Naive B cell (primary cell): ENCODE measurements at regions not wholly inside any gene's neighbourhood (a gene's known extent, or its start where the extent isn't known, plus 50 kb on each side); places are given as distances from the start of the nearest gene placed in this dataset.
A peak's percentile ranks its signal among the peaks of the same experiment; 100 is the strongest.
"Not testable (repeated sequence)": the region's sequence is repeated elsewhere in the genome, so short reads cannot be mapped to it uniquely, and the experiment has no call there.

ENCODE experiments used
- ATAC-seq, 2 donors: fragments of 150-1000 bp; cut with Tn5 transposase; 2 replicates each; pipeline ENCODE4 v1.10.0; 2021; ENCODE audit warnings: low read depth in 2 of 2, mild to moderate bottlenecking in 2 of 2, moderate library complexity in 2 of 2
- DNase-seq: peaks from one replicate; pipeline ENCODE4 v3.0.0; 2022
- H3K27ac Mint-ChIP-seq, 6 donors: one replicate each; pipeline ENCODE4 v1.8.0; 2020 to 2022; ENCODE audit warnings: mild to moderate bottlenecking in 6 of 6, mixed read lengths in 6 of 6, moderate library complexity in 5 of 6, inconsistent platforms in 2 of 6
- H3K27me3 Mint-ChIP-seq, 3 donors: one replicate each; pipeline ENCODE4 v1.8.0; 2021 to 2022; ENCODE audit warnings: mixed read lengths in 3 of 3, mild to moderate bottlenecking in 1 of 3
- H3K36me3 Mint-ChIP-seq, 2 donors: one replicate each; pipeline ENCODE4 v1.8.0; 2020 to 2022; ENCODE audit warnings: mixed read lengths in 2 of 2, inconsistent platforms in 1 of 2, mild to moderate bottlenecking in 1 of 2
- H3K4me1 Mint-ChIP-seq, 3 donors: one replicate each; pipeline ENCODE4 v1.8.0; 2020 to 2022; ENCODE audit warnings: mixed read lengths in 3 of 3, inconsistent platforms in 1 of 3, mild to moderate bottlenecking in 1 of 3, moderate library complexity in 1 of 3
- H3K4me3 Mint-ChIP-seq, 8 donors: one replicate each; pipeline ENCODE4 v1.8.0; 2020 to 2022; ENCODE audit warnings: mild to moderate bottlenecking in 8 of 8, mixed read lengths in 8 of 8, moderate library complexity in 8 of 8, inconsistent platforms in 2 of 8
- H3K9me3 Mint-ChIP-seq, 7 donors: one replicate each; pipeline ENCODE4 v1.8.0; 2020 to 2022; ENCODE audit warnings: mixed read lengths in 7 of 7, mild to moderate bottlenecking in 5 of 7, inconsistent platforms in 2 of 7, moderate library complexity in 1 of 7

- Mint-ChIP-seq H3K36me3 (no peaks in the 10 kb centered on the region), H3K27me3 (peaks cover 0 to 4% (median 0%) of the 10 kb centered on the region in 3 donors), H3K27ac (no peak overlapping the region), H3K4me1 (no peaks in the 10 kb centered on the region), H3K4me3 (no peak overlapping the region), H3K9me3 (no peaks in the 10 kb centered on the region)
- DNase-seq, result no peak
- ATAC-seq, result no peak
Observed at GRCh38 chr7:121531175-121532070, 135.3 kb upstream of the FAM3C start.

- no peak overlapping the region for H3K4me3 Mint-ChIP-seq
- no peaks in the 10 kb centered on the region for H3K4me1 Mint-ChIP-seq
- peak overlapping the region in 2 of 6 donors; percentile 2 to 22 for H3K27ac Mint-ChIP-seq
- no peaks in the 10 kb centered on the region for H3K9me3 Mint-ChIP-seq
- peak; percentile 47 to 76 for ATAC-seq
- no peaks in the 10 kb centered on the region for H3K36me3 Mint-ChIP-seq
- H3K27me3 Mint-ChIP-seq, result peaks cover 4 to 5% (median 5%) of the 10 kb centered on the region in 3 donors
- DNase-seq, result no peak
Observed at GRCh38 chr7:121530227-121531174, 134.4 kb upstream of the FAM3C start.

GRCh38 chr7:121529003-121529402, 132.9 kb upstream of the FAM3C start:
- ATAC-seq (no peak), DNase-seq (no peak)
- no peak overlapping the region for H3K27ac Mint-ChIP-seq
- H3K9me3 Mint-ChIP-seq, result no peaks in the 10 kb centered on the region
- no peak overlapping the region for H3K4me3 Mint-ChIP-seq
- peaks cover 8 to 12% (median 12%) of the 10 kb centered on the region in 3 donors for H3K27me3 Mint-ChIP-seq
- H3K36me3 Mint-ChIP-seq, result no peaks in the 10 kb centered on the region
- H3K4me1 Mint-ChIP-seq, result no peaks in the 10 kb centered on the region

GRCh38 chr7:121526210-121526609, 130.1 kb upstream of the FAM3C start:
- not testable (repeated sequence) for H3K9me3 Mint-ChIP-seq, ATAC-seq, H3K4me1 Mint-ChIP-seq, H3K4me3 Mint-ChIP-seq, DNase-seq, H3K27ac Mint-ChIP-seq, H3K36me3 Mint-ChIP-seq
- H3K27me3 Mint-ChIP-seq, result peaks cover 8 to 12% (median 12%) of the 10 kb centered on the region in 3 donors

GRCh38 chr7:121525155-121525819, 129.2 kb upstream of the FAM3C start:
- Mint-ChIP-seq H3K9me3 (no peaks in the 10 kb centered on the region), H3K4me3 (no peak overlapping the region), H3K27ac (no peak overlapping the region), H3K27me3 (peaks cover 8 to 12% (median 12%) of the 10 kb centered on the region in 3 donors), H3K36me3 (no peaks in the 10 kb centered on the region), H3K4me1 (peaks cover 0 to 4% (median 0%) of the 10 kb centered on the region in 3 donors)
- no peak for DNase-seq
- no peak for ATAC-seq

GRCh38 chr7:121521711-121522400, 125.7 kb upstream of the FAM3C start:
- ATAC-seq (no peak), DNase-seq (no peak)
- peaks cover 8 to 12% (median 12%) of the 10 kb centered on the region in 3 donors for H3K27me3 Mint-ChIP-seq
- H3K27ac Mint-ChIP-seq, result no peak overlapping the region
- H3K4me1 Mint-ChIP-seq, result peaks cover 0 to 7% (median 5%) of the 10 kb centered on the region in 3 donors
- H3K4me3 Mint-ChIP-seq, result no peak overlapping the region
- peaks cover 0 to 3% (median 0%) of the 10 kb centered on the region in 7 donors for H3K9me3 Mint-ChIP-seq
- peaks cover 0 to 9% of the 10 kb centered on the region in 2 donors for H3K36me3 Mint-ChIP-seq

GRCh38 chr7:121520911-121521310, 124.8 kb upstream of the FAM3C start:
- Mint-ChIP-seq H3K27me3 (peaks cover 7 to 11% (median 8%) of the 10 kb centered on the region in 3 donors), H3K9me3 (peaks cover 0 to 3% (median 0%) of the 10 kb centered on the region in 7 donors), H3K4me3 (no peak overlapping the region), H3K27ac (peak overlapping the region in 1 of 6 donors; percentile 3), H3K4me1 (peaks cover 0 to 7% (median 5%) of the 10 kb centered on the region in 3 donors), H3K36me3 (peaks cover 0 to 9% of the 10 kb centered on the region in 2 donors)
- no peak for ATAC-seq
- DNase-seq, result no peak

GRCh38 chr7:121519548-121520521, 123.7 kb upstream of the FAM3C start:
- peaks cover 0 to 3% (median 0%) of the 10 kb centered on the region in 7 donors for H3K9me3 Mint-ChIP-seq
- DNase-seq (no peak), ATAC-seq (peak in 1 of 2 donors; percentile 55)
- H3K4me3 Mint-ChIP-seq, result peak overlapping the region in 1 of 8 donors; percentile 25
- H3K36me3 Mint-ChIP-seq, result peaks cover 0 to 9% of the 10 kb centered on the region in 2 donors
- H3K27me3 Mint-ChIP-seq, result peaks cover 0 to 7% (median 4%) of the 10 kb centered on the region in 3 donors
- H3K4me1 Mint-ChIP-seq, result peaks cover 0 to 7% (median 5%) of the 10 kb centered on the region in 3 donors
- H3K27ac Mint-ChIP-seq, result no peak overlapping the region

- Mint-ChIP-seq H3K4me1 (peaks cover 0 to 7% (median 5%) of the 10 kb centered on the region in 3 donors), H3K36me3 (peaks cover 0 to 9% of the 10 kb centered on the region in 2 donors)
Observed at GRCh38 chr7:121517591-121517990, 121.5 kb upstream of the FAM3C start.

GRCh38 chr7:121516821-121517220, 120.7 kb upstream of the FAM3C start:
- DNase-seq (no peak), ATAC-seq (no peak)
- H3K36me3 Mint-ChIP-seq, result peaks cover 0 to 9% of the 10 kb centered on the region in 2 donors
- peaks cover 0 to 6% (median 0%) of the 10 kb centered on the region in 3 donors for H3K27me3 Mint-ChIP-seq
- peaks cover 0 to 7% (median 5%) of the 10 kb centered on the region in 3 donors for H3K4me1 Mint-ChIP-seq
- peaks cover 0 to 6% (median 1%) of the 10 kb centered on the region in 7 donors for H3K9me3 Mint-ChIP-seq
- H3K27ac Mint-ChIP-seq, result no peak overlapping the region
- H3K4me3 Mint-ChIP-seq, result no peak overlapping the region

More at GRCh38 chr7:121517591-121517990, 121.5 kb upstream of the FAM3C start:
- peaks cover 0 to 6% (median 0%) of the 10 kb centered on the region in 3 donors for H3K27me3 Mint-ChIP-seq
- no peak for DNase-seq
- H3K27ac Mint-ChIP-seq, result peak overlapping the region in 1 of 6 donors; percentile 60
- H3K9me3 Mint-ChIP-seq, result peaks cover 0 to 3% (median 0%) of the 10 kb centered on the region in 7 donors
- H3K4me3 Mint-ChIP-seq, result no peak overlapping the region
- ATAC-seq, result no peak

- H3K36me3 Mint-ChIP-seq, result peaks cover 0 to 13% of the 10 kb centered on the region in 2 donors
- ATAC-seq, result no peak
- no peak overlapping the region for H3K27ac Mint-ChIP-seq
- peaks cover 4 to 13% (median 6%) of the 10 kb centered on the region in 7 donors for H3K9me3 Mint-ChIP-seq
- no peak for DNase-seq
- H3K27me3 Mint-ChIP-seq, result peaks cover 0 to 6% (median 0%) of the 10 kb centered on the region in 3 donors
- H3K4me3 Mint-ChIP-seq, result no peak overlapping the region
- peaks cover 0 to 7% (median 5%) of the 10 kb centered on the region in 3 donors for H3K4me1 Mint-ChIP-seq
Observed at GRCh38 chr7:121515630-121516401, 119.7 kb upstream of the FAM3C start.
